Muscle of leg (tissue), 3 donors: ENCODE measurements at regions not wholly inside any gene's neighbourhood (a gene's known extent, or its start where the extent isn't known, plus 50 kb on each side); places are given as distances from the start of the nearest gene placed in this dataset.

Experiments
- DNase-seq: peaks from one replicate; pipeline ENCODE4 v3.0.0; 2013
- H3K27ac ChIP-seq: one replicate; pipeline ENCODE4 v1.5.1; 2013; ENCODE audit warnings: mild to moderate bottlenecking, low read length, control low read depth
- H3K27me3 ChIP-seq: one replicate; pipeline ENCODE4 v1.6.1; 2013; ENCODE audit warnings: low read length; ENCODE audit not compliant: control insufficient read depth, insufficient read depth
- H3K36me3 ChIP-seq: one replicate; pipeline ENCODE4 v1.6.1; 2013; ENCODE audit warnings: low read length; ENCODE audit not compliant: control insufficient read depth, insufficient read depth
- H3K4me1 ChIP-seq: one replicate; pipeline ENCODE4 v1.6.1; 2013; ENCODE audit warnings: low read length; ENCODE audit not compliant: control insufficient read depth, insufficient read depth
- H3K4me3 ChIP-seq: one replicate; pipeline ENCODE4 v1.5.1; 2013; ENCODE audit warnings: low read length, control low read depth
- H3K9me3 ChIP-seq: replicated peaks from 2 replicates; pipeline ENCODE4 v1.6.1; 2013; ENCODE audit warnings: low read depth, low read length; ENCODE audit not compliant: control insufficient read depth
- WGBS: methylation state at CpG from one replicate; pipeline ENCODE4 v1.1.5; 2013; ENCODE audit warnings: missing lambda C conversion rate; ENCODE audit not compliant: insufficient coverage; 5-methylcytosine and 5-hydroxymethylcytosine counted together

GRCh38 chr12:69027411-69027881 lies 94.5 kb upstream of the CPM start:
- WGBS: 73% methylated on average over 2 of the region's 4 CpGs

DNA sequence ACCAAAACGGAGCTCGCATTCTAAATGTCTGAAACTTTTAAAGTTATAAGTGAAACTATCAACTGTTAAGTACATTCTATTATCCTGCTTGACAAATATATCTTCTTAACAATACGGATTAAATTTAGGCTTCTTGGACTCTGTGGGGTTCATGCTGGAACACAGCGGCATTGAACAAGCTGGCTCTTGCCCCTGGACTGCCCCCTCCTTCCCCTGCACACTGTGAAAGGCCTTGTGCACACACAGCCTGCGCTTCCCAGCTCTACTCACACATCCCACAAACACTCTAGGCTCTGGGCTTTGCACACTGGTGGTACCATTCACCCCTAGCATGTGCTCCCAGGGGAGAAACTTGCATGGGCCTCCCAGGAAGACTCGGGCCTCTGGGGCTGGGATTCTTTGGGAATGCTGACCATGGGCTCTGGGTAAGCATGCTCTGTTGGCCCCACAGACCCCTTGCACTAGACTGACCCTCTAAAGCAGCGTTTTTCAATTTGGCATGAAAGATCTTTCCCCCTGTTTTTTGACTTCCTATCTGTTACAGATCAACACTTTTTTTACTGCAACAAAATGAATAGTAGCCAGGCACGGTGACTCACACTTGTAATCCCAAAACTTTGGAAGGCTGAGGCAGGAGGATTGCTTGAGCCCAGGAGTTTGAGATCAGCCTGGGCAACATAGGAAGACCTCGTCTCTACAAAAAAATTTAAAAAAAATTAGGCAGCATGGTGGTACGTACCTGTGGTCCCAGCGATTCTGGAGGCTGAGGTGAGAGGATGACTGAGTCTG lies 96.2 kb upstream of the CPM start:
- DNase-seq: no peak
- no peaks in the 10 kb centered on the region for H3K27me3 ChIP-seq
- H3K36me3 ChIP-seq: no peaks in the 10 kb centered on the region
- no peak overlapping the region for H3K27ac ChIP-seq
- H3K9me3 ChIP-seq: no peaks in the 10 kb centered on the region
- WGBS: 82% methylated on average over 4 of the region's 11 CpGs
- no peaks in the 10 kb centered on the region for H3K4me1 ChIP-seq
- H3K4me3 ChIP-seq: no peak overlapping the region

More at GRCh38 chr12:69027411-69027881, 94.5 kb upstream of the CPM start:
- Histone ChIP-seq H3K9me3 (no peaks in the 10 kb centered on the region), H3K4me1 (no peaks in the 10 kb centered on the region), H3K36me3 (no peaks in the 10 kb centered on the region), H3K4me3 (no peak overlapping the region), H3K27me3 (no peaks in the 10 kb centered on the region), H3K27ac (no peak overlapping the region)
- no peak for DNase-seq

DNA sequence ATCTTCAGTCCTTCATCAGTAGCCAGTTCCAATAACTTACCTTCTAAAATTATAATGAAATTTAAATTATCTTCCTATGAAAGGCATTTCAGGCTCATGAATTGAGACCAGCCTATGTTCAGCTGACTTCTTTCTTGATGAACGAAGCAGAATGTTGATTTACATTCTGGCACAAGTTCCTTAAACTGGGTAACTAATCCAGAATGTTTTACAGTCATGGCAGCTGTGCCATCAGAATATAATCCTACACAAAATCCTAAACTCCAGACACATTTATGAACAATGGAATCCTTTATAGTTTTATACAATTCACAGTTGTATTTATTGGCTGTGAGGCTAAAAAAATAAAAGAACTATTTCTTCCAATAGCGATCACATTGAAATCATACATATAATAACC lies 97.3 kb upstream of the CPM start:
- DNase-seq: peak; percentile 38
- Histone ChIP-seq H3K9me3 (no peaks in the 10 kb centered on the region), H3K36me3 (no peaks in the 10 kb centered on the region), H3K4me1 (no peaks in the 10 kb centered on the region), H3K27ac (no peak overlapping the region), H3K27me3 (no peaks in the 10 kb centered on the region), H3K4me3 (no peak overlapping the region)
- WGBS: 40% methylated on average over 1 of the region's 2 CpGs

- Histone ChIP-seq H3K4me1 (no peaks in the 10 kb centered on the region), H3K9me3 (no peaks in the 10 kb centered on the region), H3K4me3 (no peak overlapping the region), H3K27ac (no peak overlapping the region), H3K36me3 (no peaks in the 10 kb centered on the region), H3K27me3 (no peaks in the 10 kb centered on the region)
- WGBS: 88% methylated on average over 4 of the region's 7 CpGs
- DNase-seq: no peak
Observed at GRCh38 chr12:69036533-69036932, 103.6 kb upstream of the CPM start.

DNA sequence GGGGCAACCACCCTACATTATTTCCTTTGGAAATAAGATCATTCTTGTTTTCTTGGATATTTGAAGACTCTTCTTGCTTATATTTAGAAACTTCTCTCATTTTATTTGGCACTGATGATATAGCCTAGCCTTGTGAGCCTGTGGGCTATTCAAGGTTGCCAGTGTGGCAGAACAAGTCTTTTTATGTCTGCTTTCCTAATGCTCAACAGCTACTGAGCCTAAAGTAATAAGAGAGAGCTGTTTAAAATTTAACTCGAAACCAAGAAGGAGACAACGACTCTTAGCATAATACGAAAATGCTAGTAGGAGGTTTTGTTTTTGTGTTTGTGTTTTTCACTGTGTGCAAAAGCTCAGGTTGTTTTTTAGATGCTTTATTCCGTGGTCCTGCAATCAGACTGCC lies 104.0 kb upstream of the CPM start:
- 100% methylated on average over 2 of the region's 4 CpGs for WGBS
- Histone ChIP-seq H3K9me3 (no peaks in the 10 kb centered on the region), H3K27me3 (no peaks in the 10 kb centered on the region)

GRCh38 chr12:69039911-69040310 lies 106.9 kb upstream of the CPM start:
- Histone ChIP-seq H3K9me3 (no peaks in the 10 kb centered on the region), H3K4me3 (no peak overlapping the region), H3K4me1 (no peaks in the 10 kb centered on the region), H3K27me3 (no peaks in the 10 kb centered on the region), H3K27ac (no peak overlapping the region), H3K36me3 (no peaks in the 10 kb centered on the region)
- WGBS: no CpG with 5 or more reads among the region's 2 CpGs
- peak; percentile 52 for DNase-seq

More for the DNA sequence above, 104.0 kb upstream of the CPM start:
- no peak for DNase-seq
- H3K36me3 ChIP-seq: no peaks in the 10 kb centered on the region
- no peaks in the 10 kb centered on the region for H3K4me1 ChIP-seq
- no peak overlapping the region for H3K4me3 ChIP-seq
- H3K27ac ChIP-seq: no peak overlapping the region

- Histone ChIP-seq H3K4me1 (peaks cover 2% of the 10 kb centered on the region), H3K27me3 (no peaks in the 10 kb centered on the region), H3K4me3 (no peak overlapping the region), H3K36me3 (no peaks in the 10 kb centered on the region), H3K27ac (no peak overlapping the region), H3K9me3 (no peaks in the 10 kb centered on the region)
- no peak for DNase-seq
- 80% methylated on average over 1 of the region's 6 CpGs for WGBS
Observed at GRCh38 chr12:69042557-69042956, 109.6 kb upstream of the CPM start.

DNA sequence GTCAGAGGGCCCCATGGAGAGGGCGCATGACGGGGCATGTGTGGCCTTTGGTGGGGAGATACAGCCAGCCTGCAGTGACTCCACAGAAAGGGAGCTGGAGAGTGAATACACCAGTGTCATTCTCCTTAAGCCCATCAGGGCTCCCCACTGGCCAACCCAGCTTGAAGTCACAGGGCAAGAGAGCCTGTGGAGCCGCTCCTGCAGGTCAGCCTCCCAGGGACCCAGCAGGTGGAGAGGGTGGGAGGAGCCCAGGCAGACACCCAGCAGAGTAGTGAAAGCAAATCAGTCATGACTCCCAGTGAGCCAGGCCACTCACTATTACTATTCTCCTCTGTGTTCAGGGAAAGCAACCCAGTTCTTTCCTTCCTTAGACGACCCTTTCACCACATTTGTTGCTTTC lies 110.0 kb upstream of the CPM start:
- Histone ChIP-seq H3K9me3 (no peaks in the 10 kb centered on the region), H3K4me1 (peaks cover 2% of the 10 kb centered on the region), H3K4me3 (no peak overlapping the region), H3K36me3 (no peaks in the 10 kb centered on the region), H3K27ac (no peak overlapping the region), H3K27me3 (no peaks in the 10 kb centered on the region)
- WGBS: no CpG with 5 or more reads among the region's 4 CpGs
- no peak for DNase-seq

GRCh38 chr12:69044887-69045286 lies 111.9 kb upstream of the CPM start:
- H3K9me3 ChIP-seq: no peaks in the 10 kb centered on the region
- no peak overlapping the region for H3K4me3 ChIP-seq
- H3K4me1 ChIP-seq: peaks cover 2% of the 10 kb centered on the region
- no peaks in the 10 kb centered on the region for H3K36me3 ChIP-seq
- DNase-seq: no peak
- no peak overlapping the region for H3K27ac ChIP-seq
- 52% methylated on average over 2 of the region's 2 CpGs for WGBS
- H3K27me3 ChIP-seq: no peaks in the 10 kb centered on the region

- Histone ChIP-seq H3K9me3 (no peaks in the 10 kb centered on the region), H3K4me3 (no peak overlapping the region), H3K36me3 (no peaks in the 10 kb centered on the region), H3K27me3 (no peaks in the 10 kb centered on the region), H3K27ac (no peak overlapping the region), H3K4me1 (peaks cover 2% of the 10 kb centered on the region)
- WGBS: 95% methylated on average over 4 of the region's 6 CpGs
- DNase-seq: no peak
Observed at GRCh38 chr12:69045430-69045829, 112.5 kb upstream of the CPM start.
